ENCODE measurements at regions not wholly inside any gene's neighbourhood (a gene's known extent, or its start where the extent isn't known, plus 50 kb on each side); places are given as distances from the start of the nearest gene placed in this dataset.

GRCh38 chr11:37704791-37705190, 1106.8 kb upstream of the RAG2 start:
- ATAC-seq (no peak), DNase-seq (no peak)
- H3K36me3 Mint-ChIP-seq (ENCODE audit: low read depth): no peaks in the 10 kb centered on the region
- ChIA-PET CTCF (no interaction called here), POLR2A (no interaction called here)
- no peak overlapping the region for H3K27ac Mint-ChIP-seq
- intact Hi-C loops (cut with micrococcal nuclease): no loop called here
- H3K9me3 Mint-ChIP-seq: peaks cover 14% of the 10 kb centered on the region
- H3K4me3 Mint-ChIP-seq: no peak overlapping the region
- no peaks in the 10 kb centered on the region for H3K27me3 Mint-ChIP-seq
- TF ChIP-seq CTCF (IDR thresholded peaks at IDR 0.05): no peak
- H3K4me1 Mint-ChIP-seq (ENCODE audit: low read depth): no peaks in the 10 kb centered on the region

- POLR2A ChIA-PET: no interaction called here
- Mint-ChIP-seq H3K36me3 (ENCODE audit: low read depth) (no peaks in the 10 kb centered on the region), H3K9me3 (peaks cover 21% of the 10 kb centered on the region), H3K27ac (no peak overlapping the region), H3K4me1 (ENCODE audit: low read depth) (no peaks in the 10 kb centered on the region), H3K27me3 (no peaks in the 10 kb centered on the region), H3K4me3 (no peak overlapping the region)
- CTCF ChIA-PET: no interaction called here
- intact Hi-C loops (cut with micrococcal nuclease): no loop called here
- no peak for TF ChIP-seq CTCF (IDR thresholded peaks at IDR 0.05)
- ATAC-seq (no peak), DNase-seq (no peak)
Observed at GRCh38 chr11:37699644-37700043, 1101.6 kb upstream of the RAG2 start.

GRCh38 chr11:37695283-37695682, 1097.2 kb upstream of the RAG2 start:
- H3K4me1 Mint-ChIP-seq (ENCODE audit: low read depth): no peaks in the 10 kb centered on the region
- ChIA-PET CTCF (no interaction called here), POLR2A (no interaction called here)
- intact Hi-C loops (cut with micrococcal nuclease): no loop called here
- H3K36me3 Mint-ChIP-seq (ENCODE audit: low read depth): no peaks in the 10 kb centered on the region
- peaks cover 19% of the 10 kb centered on the region for H3K9me3 Mint-ChIP-seq
- DNase-seq (no peak), ATAC-seq (no peak)
- no peaks in the 10 kb centered on the region for H3K27me3 Mint-ChIP-seq
- no peak overlapping the region for H3K4me3 Mint-ChIP-seq
- TF ChIP-seq CTCF (IDR thresholded peaks at IDR 0.05): no peak
- no peak overlapping the region for H3K27ac Mint-ChIP-seq

GRCh38 chr11:37689951-37690350, 1091.9 kb upstream of the RAG2 start:
- DNase-seq (no peak), ATAC-seq (no peak)
- H3K27ac Mint-ChIP-seq: no peak overlapping the region
- no peaks in the 10 kb centered on the region for H3K27me3 Mint-ChIP-seq
- H3K9me3 Mint-ChIP-seq: peaks cover 10% of the 10 kb centered on the region
- CTCF ChIA-PET: no interaction called here
- intact Hi-C loops (cut with micrococcal nuclease): no loop called here
- H3K4me3 Mint-ChIP-seq: no peak overlapping the region
- H3K4me1 Mint-ChIP-seq (ENCODE audit: low read depth): no peaks in the 10 kb centered on the region
- no peaks in the 10 kb centered on the region for H3K36me3 Mint-ChIP-seq (ENCODE audit: low read depth)
- TF ChIP-seq CTCF (IDR thresholded peaks at IDR 0.05): no peak
- POLR2A ChIA-PET: no interaction called here

- POLR2A ChIA-PET: no interaction called here
- TF ChIP-seq CTCF (IDR thresholded peaks at IDR 0.05): no peak
- no peaks in the 10 kb centered on the region for H3K4me1 Mint-ChIP-seq (ENCODE audit: low read depth)
- H3K36me3 Mint-ChIP-seq (ENCODE audit: low read depth): no peaks in the 10 kb centered on the region
- no peak for ATAC-seq
- no peak overlapping the region for H3K4me3 Mint-ChIP-seq
- H3K27ac Mint-ChIP-seq: no peak overlapping the region
- H3K9me3 Mint-ChIP-seq: peaks cover 9% of the 10 kb centered on the region
- intact Hi-C loops (cut with micrococcal nuclease): no loop called here
- CTCF ChIA-PET: no interaction called here
- DNase-seq: no peak
- no peaks in the 10 kb centered on the region for H3K27me3 Mint-ChIP-seq
Observed at GRCh38 chr11:37688456-37688855, 1090.4 kb upstream of the RAG2 start.

All from activated CD8-positive, alpha-beta T cell treated with anti-CD3 and anti-CD28 coated beads for 36 hours (primary cell).